Fibroblast of skin of abdomen (primary cell): ENCODE measurements at regions not wholly inside any gene's neighbourhood (a gene's known extent, or its start where the extent isn't known, plus 50 kb on each side); places are given as distances from the start of the nearest gene placed in this dataset.

Experiments used
- DNase-seq: peaks from one replicate; pipeline ENCODE4 v3.0.0-alpha.2; 2013

DNA sequence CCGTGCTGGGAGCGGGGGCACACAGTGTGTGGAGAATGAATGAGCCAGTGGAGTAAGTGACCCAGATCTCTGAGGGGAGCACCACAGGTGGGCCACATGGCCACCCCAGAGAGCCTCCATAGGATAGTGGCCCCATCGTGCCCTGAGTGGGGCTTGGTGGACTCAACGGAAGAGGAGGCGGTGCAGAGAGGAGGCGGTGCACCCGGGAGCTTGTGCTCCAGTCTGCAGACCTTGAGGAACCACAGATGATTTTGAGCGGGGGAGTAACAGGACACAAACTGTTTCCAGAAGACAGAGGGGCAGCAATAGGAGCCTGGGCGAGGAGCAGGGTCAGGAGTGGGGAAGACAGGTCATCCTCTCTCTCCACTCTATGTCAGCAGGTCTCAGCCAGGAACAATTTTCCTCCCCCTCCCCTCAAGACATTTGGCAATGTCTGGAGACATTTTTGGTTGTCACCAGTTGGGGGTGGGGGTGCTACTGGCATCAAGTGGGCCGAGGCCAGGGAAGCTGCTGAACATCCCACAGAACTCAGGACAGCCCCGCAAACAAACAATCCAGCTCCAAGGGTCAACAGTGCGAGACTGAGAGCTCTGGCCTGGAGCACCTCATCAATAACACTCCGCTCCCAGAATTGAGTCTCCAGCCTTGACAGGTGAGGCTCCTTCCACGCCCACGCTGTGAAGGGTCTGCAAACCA, 182.2 kb downstream of the USP12 start:
- DNase-seq: no peak

DNA sequence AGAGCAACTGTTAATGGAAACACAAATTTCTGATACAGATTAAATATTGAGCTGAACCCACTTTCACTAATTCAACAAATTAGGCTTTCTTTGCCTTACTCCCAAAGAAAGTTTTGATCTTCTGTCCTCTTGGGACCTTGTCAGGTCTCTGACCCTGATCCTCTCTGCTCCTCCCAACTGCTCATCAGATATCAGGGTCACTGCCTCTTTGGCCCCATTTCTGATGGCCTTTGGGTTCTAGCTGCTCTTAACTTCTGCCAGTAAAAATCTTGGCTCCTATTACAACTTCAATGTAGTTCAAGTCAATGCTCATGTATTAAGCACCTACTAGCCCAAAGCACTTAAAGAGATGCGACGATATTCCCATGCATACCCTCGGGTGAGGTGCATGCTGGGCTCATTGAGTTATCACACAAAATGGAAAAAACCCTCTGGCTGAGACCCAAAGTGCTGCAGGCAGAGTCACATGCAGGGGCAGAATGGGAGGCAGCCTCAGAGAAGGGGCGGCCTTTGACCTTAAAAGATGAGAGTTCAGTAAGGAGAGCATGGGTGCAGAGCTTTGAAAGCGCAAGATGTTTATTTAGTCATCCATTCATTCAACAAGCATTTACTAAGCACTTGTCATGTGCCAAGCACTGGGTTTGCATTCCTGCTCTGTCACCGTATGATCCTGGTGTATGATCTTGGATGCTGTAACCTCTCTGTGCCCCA, 183.4 kb downstream of the USP12 start:
- DNase-seq: no peak

DNA sequence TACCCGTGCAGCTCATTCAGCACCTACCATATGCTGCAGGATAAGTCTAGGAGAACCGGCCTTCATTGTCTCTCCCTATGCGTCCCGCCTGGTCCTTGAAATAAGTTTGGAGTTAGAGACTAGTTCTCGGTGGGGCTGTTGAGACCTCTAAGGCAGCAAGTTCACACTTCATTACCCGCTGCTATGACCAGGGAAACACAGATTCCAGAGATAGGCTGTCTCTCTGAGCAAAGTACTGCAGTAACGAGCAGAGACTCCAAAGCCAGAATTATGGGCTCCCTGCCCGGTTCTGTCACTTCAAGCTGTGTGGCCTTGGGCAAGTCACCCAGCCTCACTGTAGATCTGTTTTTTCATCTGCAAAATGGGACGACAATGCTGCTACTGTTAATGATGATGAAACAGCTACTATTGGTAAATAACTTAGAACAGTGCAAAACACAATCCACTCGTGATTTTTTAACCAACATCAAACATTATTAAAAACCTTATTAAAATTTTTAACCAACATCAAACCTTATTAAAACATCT, 184.1 kb downstream of the USP12 start:
- DNase-seq: no peak

DNA sequence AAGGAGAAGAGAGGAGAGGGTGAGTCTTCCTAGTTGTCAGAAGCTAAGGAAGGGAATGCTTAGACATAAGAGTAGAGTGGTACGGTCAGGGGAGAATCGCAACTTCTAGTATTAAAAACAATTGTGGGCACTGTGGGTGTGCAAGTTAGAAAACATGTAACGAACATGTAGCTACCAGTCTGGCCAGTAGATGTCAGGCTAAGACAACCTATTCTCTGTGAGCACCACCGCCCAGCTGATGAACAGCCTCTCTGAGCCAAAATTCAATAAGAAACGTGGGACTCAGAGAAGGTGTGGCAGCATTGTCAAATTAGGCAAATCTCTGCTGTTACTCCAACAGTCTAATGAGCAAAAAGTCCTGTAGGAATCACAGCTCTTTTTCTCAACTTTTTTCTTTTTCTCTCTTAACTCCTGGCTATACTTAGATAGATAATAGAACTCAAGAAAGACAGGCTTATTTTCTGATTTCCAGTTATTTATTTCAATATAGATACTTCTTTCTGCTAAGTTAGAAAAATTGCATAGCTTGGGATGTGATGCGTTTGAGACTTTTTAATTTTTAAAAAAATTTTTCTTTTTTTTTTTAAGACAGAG, 186.2 kb downstream of the USP12 start:
- DNase-seq: peak; percentile 67

DNA sequence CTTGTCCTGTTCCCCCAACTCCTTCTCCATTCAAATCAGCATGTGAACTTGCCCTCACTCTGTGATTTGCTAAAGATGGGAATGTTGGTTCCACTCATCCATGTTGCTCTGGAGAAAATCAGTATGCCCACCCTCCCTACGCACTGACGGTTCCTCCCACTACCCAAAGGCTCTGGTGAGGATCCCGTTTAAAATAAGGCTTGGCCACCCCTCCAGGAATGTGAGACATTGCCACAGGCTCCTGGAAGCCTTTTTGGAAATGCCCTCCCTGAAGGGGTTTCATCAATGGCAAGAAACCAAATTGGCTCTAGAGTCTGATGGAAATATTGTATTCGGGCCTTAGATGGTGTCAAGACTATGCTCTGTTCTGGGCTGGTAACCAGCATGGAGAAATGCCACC, 187.3 kb downstream of the USP12 start:
- DNase-seq: no peak

DNA sequence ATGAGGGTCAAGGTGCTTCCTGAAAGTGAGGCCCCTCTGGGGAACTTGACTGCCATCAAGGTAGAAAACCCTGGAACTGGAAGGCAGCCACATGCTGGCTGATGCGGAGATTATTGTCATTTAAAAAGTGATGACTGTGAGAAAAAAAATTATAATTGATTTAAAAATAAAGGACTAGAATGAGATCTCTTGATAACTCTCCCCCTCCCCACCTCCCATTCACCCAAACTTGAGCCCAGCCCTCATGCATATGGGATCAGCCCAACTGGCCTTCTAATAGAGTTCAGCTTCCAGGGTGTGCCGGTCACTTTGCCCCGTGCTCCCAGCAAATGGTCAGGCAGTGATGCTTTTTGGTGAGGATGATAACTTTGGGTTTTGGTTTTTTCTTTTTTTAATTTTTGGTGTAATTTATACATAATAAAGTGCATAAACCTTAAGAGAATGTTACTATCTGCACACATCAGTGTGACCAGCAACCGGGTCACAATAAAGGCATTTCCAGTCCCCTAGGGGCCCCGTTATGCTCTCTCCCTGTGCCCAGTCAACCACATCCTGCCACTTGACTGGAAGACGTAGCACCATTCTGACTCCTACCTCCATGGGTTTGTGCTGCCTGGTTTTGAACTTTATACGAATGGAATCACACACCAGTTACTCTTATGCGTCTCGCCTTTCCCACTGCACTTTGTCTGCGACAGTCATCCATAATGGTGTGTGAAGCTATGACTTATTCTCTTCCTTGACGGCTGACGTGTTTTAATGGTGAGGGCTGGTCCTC, 187.9 kb downstream of the USP12 start:
- no peak for DNase-seq

DNA sequence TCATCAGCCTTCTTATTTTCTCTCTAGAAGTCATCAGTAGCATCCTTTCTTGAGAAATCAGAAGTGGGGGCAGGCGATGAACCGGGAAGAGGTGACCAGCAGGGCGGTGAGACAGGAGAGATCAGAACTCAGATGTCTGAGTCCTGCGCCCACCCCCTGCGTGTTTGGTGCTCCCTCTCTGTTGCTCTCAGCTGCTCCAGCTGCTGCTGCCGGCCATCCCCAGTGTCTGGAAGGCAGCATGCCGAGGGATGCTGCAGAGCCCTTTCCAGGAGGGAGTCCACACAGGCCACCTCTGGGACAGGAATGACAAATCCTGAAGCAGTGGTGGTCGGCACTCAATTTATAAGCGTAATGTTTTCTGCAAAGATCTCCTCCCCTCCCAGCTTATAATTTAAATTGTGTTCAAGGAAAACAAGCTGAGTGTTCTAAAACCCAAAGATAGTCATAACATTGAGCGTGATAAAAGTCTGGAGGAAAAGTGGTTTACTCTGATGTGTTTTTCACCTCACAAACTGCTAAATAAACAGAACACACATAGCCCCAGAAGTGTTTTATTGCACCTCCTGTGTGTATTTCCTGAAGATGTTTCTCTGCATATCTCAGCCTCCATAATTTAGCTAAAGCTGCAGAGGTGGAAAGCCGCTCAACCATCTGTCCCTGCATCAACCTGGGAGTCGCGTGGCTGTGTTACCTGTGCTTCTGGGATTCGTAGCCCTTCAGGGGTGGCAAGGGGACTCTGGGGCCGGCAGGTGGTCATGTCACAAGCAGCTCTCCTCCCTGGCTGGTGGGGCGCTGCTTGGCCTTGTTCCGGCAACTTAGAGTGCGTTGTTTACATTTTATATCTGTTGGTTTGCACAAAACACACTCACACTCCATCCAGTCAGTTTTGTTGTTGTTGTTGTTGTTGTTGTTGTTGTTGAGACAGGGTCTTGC, 191.2 kb downstream of the USP12 start:
- DNase-seq: no peak

DNA sequence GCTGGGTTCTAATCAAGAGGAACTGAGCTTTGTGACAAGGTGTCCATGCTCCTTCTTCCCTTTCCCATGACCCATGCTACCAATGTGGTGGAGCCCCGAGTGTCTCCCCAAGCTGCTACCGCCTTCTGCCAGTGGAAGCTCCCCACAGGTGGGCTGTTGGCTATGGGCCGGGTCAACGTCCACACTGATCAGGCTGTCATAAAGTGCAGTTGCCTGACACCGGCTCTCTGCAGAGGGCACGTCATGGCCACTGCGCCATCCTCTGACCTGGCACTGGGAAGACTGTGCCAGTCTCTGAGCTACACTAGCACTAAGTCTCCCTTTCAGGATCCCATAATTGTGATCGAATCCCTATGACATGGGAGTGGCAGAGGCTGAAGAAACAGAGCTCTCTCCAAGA, 192.3 kb downstream of the USP12 start:
- DNase-seq: no peak

DNA sequence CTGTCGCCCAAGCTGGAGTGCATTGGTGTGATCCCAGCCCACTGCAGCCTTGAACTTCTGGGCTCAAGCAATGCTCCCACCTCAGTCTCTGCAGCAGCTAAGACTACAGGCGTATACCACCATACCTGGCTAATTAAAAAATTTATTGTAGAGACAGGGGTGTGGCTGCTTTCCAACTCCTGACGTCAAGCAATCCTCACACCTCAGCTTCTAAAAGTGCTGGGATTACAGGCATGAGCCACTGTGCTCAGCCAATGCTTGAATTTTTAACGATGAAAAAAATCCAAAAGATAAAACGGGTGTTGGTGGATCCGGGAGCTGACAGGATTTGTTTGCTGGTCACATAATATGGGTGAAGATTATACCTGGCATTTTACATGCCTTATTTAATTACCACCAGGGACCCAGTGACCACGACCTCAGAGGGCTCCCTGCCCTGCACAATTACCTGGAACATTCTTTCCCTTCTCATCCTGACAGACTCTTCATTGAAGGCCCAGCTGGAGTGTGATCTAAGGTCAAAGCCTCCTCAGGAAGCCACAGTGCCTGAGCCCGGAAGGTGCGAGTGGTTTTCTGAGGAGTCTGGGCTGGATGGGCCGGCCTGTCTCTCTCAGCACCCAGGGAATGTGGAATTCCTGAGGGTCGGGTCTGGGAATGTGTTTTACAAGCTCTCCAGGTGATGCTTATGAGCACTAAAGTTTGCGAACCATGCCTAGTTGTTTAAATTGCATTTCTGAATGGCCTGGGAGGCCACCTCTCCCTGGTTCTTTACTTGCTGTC, 193.3 kb downstream of the USP12 start:
- DNase-seq: no peak

DNA sequence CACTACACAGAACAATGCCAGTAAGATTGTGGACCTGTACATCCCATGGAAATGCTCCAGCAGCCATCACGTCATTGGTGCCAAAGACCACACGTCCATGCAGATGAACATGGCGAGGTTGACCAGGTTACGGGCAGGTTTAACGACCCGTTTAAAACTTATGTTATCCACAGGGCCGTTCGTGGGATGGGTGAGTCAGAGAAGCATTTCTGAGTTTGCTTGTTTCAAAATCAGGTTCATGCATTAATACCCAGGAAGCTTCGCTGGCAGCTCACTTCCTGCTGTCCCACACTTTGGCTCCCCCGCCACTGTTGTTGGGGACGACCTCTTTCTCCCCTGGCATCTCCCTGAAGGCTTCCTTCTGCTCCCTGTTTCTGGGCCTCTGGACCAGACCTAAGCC, 194.1 kb downstream of the USP12 start:
- no peak for DNase-seq

DNA sequence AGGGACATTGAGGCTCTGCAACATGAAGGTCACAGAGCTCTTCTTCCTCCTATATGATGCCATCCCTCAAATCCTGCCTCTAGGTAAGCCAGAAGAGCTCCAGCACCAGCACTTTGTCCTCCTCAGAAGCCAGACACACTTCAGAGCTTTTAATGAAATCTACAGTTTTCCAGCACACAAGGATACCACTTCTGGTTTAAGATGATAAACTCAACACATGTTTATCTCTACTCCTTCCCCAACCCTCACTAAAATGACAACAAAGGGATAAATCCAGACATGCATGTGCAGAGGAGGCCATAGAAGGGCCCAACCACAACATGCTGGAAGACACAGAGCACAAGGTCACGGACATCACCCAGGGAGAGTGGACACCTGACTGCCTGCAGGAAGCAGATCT, 195.3 kb downstream of the USP12 start:
- no peak for DNase-seq

DNA sequence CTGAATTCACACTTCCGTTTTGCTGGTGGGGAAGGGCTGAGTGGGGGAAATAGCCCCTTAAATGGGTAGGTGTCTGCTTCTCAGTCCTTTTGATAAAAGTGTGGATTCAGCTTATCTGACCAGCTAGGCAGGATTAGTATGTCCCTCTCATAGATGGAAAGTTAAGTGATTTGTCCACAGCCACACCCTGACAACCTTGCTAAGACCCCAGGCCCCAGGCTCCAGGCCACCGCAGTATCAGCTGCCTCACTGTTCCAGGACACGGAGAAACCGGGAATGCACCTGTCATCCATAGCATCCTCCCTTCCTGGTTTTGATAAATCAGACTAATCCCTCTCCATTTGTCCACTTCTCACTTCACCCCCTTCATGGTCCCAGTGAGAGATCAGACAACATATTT, 197.7 kb downstream of the USP12 start:
- no peak for DNase-seq

DNA sequence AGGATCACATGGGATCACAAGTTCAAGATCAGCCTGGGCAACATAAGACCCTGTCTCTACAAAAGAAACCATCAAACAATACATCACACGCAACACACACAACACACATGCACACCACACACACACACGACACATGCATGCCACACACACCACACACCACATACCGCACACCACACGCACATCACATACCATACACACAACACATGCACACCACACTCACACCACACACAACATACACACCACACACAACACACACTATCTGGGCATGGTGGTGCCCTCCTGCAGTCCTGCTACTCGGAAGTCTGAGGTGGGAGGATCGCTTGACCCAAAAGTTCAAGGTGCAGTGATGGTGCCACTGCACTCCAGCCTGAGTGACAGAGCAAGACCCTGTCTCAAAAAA, 198.3 kb downstream of the USP12 start:
- DNase-seq: no peak

DNA sequence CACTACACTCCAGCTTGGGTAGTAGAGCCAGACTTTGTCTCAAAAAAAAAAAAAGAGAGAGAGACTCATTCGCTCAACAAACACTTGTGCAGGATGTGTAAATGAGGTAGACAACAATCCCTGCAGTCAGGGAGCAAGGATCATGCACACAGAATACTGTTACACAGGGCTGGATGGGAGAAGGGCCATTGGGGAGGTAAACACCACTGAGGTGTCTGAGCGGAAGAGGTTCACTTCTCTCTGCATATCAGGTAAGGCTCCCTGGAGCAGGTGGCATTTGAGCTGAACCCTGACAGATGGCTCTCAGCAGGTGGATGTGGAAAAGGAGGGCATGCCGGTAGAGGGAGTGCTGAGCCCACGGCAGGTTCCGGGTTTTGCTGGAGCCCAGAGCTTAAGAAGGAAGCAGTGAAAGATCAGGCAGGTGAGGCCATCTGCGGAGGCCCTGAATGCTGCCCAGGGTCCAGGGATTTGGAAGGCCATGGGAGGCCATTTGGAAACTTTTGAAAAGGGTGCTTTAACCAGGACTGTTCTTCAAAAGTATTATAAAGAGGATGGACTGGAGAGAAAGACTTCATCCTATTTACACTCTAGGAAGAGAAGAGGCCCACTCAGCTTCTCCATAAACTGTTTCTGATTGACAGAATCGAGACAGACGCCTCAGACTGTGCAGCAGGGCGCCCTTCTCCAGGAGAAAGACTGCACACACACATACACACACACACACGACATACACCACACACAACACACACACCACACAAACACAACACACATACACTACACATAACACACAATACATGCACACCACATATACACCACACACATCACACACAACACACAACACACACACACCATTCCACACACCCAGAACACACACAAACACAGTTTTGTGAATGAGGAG, 199.4 kb downstream of the USP12 start:
- peak; percentile 10 for DNase-seq

DNA sequence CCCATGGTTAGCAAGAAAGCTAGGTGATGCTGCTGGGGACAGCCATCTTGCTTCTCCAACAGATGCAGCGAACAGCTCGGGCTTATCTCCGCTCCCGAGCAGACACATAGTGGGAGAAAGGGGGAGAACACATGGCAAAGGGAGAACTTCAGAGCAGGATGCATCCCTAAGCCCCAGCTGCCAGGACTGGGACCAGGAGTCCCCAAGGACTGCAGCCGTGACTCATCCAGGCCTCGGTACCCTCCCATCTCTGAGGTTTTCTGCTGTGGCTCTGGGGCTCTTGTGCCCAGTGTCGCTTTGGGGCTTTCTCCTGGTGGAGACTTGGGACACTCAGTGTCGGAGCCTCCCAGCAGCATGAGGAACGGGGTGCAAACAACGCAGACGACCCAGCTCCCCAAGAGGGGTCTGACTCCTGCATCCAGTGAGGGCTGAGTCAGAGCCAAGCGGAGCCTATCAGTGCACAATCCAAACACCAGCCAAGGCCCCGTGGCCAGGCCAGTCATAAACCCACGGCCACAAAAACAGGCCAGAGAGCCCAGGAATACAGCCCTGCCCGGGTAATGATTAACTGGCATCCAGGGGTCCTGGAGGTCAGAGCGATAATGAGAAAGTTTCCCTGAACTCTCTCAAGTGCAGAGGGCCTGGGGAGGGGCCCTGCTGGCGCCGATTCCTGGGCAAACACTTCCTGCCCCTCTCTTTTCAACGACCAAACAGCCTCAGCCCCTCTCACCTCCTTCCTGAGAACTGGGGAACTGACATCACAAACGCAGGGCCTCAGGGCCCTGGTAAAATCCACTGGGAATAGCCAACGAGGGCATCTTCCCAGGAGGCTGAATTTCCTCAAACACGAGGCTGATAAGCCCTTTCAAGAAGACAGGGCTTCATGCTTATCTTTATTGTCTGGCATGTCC, 202.9 kb downstream of the USP12 start:
- DNase-seq: no peak

DNA sequence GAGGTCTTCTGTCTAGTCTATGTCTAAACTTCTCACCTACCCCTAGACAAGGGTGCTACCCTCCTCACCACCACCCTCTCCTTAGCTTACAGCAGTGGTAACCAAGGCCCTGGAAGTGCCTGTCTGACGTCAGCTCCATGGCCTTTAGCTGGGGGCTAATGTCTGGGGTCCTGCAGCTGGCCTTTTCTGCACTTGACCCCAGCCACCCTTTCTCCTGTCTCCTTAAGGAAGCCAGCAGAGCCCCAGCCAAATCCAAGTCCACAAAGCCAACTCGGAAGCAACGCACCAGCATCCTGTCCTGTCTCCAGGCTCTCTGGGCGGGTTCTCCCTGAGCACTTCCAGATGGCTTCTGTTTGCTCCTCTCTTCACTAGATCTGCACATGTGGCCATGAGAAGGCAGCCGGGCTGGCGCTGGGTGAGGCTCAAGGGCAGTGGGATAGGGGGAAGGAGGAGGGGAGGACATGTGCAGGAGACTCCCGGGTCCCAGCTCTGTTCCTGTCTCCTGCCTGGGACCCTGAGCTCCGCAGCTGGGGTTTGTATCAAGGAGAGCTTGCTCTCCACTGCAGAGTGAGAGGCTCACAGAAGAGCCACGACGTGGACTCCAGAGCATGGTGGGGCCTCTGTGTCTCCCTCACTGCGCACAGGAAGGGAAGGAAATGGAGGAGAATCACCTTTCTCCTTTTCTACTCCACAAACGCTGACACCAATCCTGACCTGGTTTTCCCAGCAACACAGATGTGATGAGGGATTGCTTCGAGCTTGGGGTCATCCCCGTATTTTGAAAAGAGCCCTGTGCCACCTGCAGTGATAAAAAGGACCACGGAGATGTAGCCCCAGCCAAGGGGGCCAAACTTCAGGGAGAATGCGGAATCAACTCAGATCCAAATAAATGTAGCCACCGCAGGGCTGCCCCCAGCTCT, 204.2 kb downstream of the USP12 start:
- no peak for DNase-seq

DNA sequence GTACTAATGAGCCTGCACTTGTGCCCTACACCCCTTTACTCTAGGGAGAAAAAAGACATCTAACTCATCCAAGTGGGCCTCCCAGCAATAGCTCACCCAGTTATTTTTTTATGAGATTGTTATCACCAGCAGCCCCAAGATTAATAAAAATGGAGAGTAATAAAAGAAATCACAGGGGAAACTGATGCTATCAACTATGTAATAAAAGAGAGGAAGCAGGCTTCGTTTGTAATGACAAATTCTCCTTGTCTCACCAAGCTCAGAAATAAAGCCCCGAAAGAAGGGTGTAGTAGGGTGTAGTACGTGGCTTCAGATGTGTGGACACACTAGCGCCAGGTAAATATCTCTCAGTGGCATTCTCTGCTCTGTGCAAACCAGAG, 204.9 kb downstream of the USP12 start:
- DNase-seq: no peak
